Skin epidermis (tissue), 12 donors: ENCODE measurements at regions not wholly inside any gene's neighbourhood (a gene's known extent, or its start where the extent isn't known, plus 50 kb on each side); places are given as distances from the start of the nearest gene placed in this dataset.
"Not testable (repeated sequence)": the region's sequence is repeated elsewhere in the genome, so short reads cannot be mapped to it uniquely, and the experiment has no call there.

Experiments
- H3K27ac ChIP-seq, 21 experiments: fragments of 200-600 bp; sonication (generic) in 11 of 21; one replicate each; pipeline ENCODE4 v1.5.0; 2020; ENCODE audit warnings: mild to moderate bottlenecking in 3 of 21, inconsistent platforms in 2 of 21, moderate library complexity in 2 of 21
- H3K4me3 ChIP-seq, 7 experiments: fragments of 200-600 bp; sonication (generic) in 2 of 7; one replicate each; pipeline ENCODE4 v1.5.0; 2020; ENCODE audit warnings: inconsistent platforms in 2 of 7, mild to moderate bottlenecking in 2 of 7, moderate library complexity in 1 of 7

DNA sequence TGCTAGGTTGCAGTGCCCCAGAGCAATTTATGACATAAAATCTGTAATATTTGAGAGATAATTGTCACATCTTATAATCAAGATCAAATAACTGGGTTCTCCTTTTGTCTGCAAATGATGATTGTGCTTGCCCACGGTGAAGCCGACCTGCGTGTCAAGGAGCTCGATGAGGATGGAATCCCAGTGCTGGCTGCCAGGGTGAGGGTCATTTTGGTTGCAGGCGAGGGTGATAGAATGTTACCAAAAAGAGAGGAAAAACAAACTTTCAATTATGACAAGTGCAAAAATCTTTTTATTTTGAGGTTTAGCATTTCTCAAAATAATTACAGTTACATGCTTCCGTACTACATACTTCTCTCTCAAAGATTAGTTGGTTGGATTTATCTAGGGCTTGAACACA lies 76.4 kb upstream of the ZNF658 start:
- H3K27ac ChIP-seq, H3K4me3 ChIP-seq: not testable (repeated sequence)

DNA sequence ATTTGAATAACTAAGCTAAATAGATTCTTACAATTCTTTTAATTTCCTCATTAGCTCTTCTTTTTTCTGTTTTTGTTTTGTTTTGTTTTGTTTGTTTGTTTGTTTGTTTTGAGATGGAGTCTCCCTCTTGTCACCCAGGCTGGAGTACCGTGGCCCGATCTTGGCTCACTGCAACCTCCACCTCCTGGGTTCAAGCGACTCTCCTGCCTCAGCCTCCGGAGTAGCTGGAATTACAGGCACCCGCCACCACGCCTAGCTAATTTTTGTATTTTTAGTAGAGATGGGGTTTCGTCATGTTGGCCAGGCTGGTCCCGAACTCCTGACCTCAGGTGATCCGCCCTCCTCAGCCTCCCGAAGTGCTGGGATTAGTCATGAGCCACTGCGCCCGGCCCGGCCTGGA lies 70.7 kb upstream of the ZNF658 start:
- H3K27ac ChIP-seq, H3K4me3 ChIP-seq: not testable (repeated sequence)

DNA sequence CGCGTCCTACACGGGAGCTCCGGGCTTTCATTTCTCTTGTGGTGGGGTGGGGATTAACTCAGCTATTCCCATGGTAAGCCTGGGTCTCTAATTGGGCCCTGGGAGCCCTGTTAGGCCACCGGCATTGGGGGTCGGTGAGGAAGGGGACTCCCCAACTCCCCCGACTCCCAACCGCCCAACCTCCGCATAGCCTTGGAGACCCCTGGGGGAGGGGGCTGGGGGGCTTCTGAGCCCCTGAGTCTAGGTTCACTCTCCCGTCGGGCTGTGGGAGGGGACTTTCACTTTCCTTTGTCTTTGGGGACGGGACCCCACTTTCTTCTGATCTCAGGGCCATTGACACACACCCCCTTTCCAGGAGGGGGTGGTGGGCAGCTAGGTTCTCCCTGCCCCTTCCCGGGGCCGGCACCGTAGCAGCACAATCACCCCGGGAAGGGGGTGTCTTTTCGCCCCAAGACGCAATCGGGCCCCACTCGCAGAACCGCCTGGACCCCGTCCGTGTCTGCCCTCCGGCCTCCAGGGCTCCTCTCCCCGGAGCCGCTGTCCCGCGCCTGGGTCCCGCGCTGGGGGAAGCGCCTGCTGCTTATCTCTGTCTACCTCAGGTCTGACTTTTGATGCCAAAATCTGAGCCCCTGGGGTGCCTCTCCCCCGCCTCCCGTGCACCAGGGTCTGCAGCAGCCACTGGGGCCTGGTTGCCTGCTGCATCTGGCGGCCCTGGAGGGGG lies 69.6 kb upstream of the ZNF658 start:
- not testable (repeated sequence) for H3K4me3 ChIP-seq, H3K27ac ChIP-seq

DNA sequence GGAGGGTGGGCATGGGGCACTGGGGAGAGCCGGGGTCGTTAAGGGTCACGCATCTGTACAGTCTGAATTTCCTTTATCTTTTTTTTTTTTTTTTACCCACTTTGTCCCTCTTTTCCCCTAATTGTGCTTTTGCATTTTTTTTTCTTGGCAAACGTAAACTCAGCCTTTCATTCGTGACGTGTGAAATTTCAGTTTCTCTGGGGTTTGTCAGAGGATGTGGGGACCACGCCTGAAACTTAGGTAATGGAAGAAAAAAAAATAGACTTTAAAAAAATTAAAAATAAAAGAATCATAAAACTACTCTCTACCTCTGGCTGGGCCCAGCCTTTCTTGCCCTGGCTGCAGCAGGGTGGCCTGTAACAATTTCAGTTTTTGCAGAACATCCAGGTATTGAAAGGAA lies 68.3 kb upstream of the ZNF658 start:
- not testable (repeated sequence) for H3K4me3 ChIP-seq, H3K27ac ChIP-seq

DNA sequence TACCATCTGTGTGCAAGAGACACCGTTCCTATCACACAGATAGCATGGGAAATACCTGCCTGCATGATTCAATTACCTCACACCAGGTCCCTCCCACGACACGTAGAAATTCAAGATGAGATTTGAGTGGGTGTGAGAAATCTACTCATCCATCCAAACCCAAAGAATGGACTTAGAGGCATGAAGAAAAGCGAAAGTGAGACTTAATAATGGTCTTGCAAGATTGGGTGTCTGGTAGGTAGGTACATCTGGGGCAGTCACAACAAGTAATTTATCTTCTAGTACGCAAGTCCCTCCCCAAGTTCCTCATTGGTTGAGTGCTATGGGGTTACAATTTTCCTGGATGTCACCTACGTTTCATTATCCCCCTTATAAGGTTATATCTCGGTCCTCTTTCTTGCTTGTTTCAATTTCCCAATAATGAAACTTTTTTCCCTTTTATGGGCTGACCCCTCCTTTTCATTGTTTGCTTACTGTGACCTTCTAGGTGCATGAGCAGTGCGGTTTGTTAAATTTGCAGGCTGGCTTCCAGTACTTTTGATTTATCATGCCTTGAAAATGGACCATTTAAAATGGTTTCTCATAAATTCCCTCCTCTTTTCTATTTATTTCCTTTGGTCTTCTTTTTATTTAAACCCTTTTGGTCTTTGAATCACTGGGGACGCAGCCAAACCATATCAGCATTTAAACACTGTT lies 63.1 kb upstream of the ZNF658 start:
- not testable (repeated sequence) for H3K27ac ChIP-seq, H3K4me3 ChIP-seq
